A673 (cell line): ENCODE measurements at regions not wholly inside any gene's neighbourhood (a gene's known extent, or its start where the extent isn't known, plus 50 kb on each side); places are given as distances from the start of the nearest gene placed in this dataset.

Experiments used
- BruUV-seq: library from RNA; stranded (reverse); fragments of 400-500 nt; replicated peaks from 2 replicates; lab custom pipeline; 2021; lab: Mats Ljungman, UMichigan
- CTCF ChIA-PET: fragments of 300-600 bp; sonication (Branson Sonifier 250); formaldehyde crosslinking; loops from one replicate; lab custom pipeline; 2022; ENCODE audit warnings: antibody characterized with exemption; lab: Charles Lee
- POLR2A ChIA-PET: fragments of 300-600 bp; sonication (Branson Sonifier 250); formaldehyde crosslinking; loops from one replicate; lab custom pipeline; 2022; ENCODE audit warnings: antibody characterized with exemption; ENCODE audit not compliant: low non-redundant PET; lab: Charles Lee
- DNase-seq: peaks from one replicate; pipeline ENCODE4 v3.0.0-alpha.2; 2015; ENCODE audit warnings: low spot score
- H3K27ac ChIP-seq: fragments of 200-600 bp; sonication (generic); 2 replicates; pipeline ENCODE4 v1.5.1; 2016; ENCODE audit warnings: mixed run types, low read depth, mild to moderate bottlenecking, mixed read lengths, antibody characterized with exemption, low read length; ENCODE audit not compliant: poor library complexity, severe bottlenecking
- H3K27me3 ChIP-seq: fragments of 200-600 bp; sonication (generic); replicated peaks from 2 replicates; pipeline ENCODE4 v1.6.1; 2017; ENCODE audit warnings: mixed run types, low read depth, mild to moderate bottlenecking, mixed read lengths, antibody characterized with exemption, low read length; ENCODE audit not compliant: insufficient read depth, poor library complexity
- H3K36me3 ChIP-seq: fragments of 200-600 bp; sonication (generic); 2 replicates; pipeline ENCODE4 v1.6.1; 2016; ENCODE audit warnings: mixed run types, mild to moderate bottlenecking, mixed read lengths, antibody characterized with exemption, low read length; ENCODE audit not compliant: insufficient read depth, poor library complexity, severe bottlenecking
- H3K4me1 ChIP-seq: fragments of 200-600 bp; sonication (generic); 2 replicates; pipeline ENCODE4 v1.6.1; 2017; ENCODE audit warnings: mixed run types, mild to moderate bottlenecking, mixed read lengths, antibody characterized with exemption, low read length; ENCODE audit not compliant: insufficient read depth, poor library complexity, severe bottlenecking
- H3K4me3 ChIP-seq: fragments of 200-600 bp; sonication (generic); 2 replicates; pipeline ENCODE4 v1.5.1; 2016; ENCODE audit warnings: low read depth, mixed run types, mild to moderate bottlenecking, mixed read lengths, low read length; ENCODE audit not compliant: poor library complexity, severe bottlenecking
- H3K9me3 ChIP-seq: fragments of 200-600 bp; sonication (generic); 2 replicates; pipeline ENCODE4 v1.6.1; 2016; ENCODE audit warnings: mixed run types, low read depth, mild to moderate bottlenecking, mixed read lengths, antibody characterized with exemption, low read length; ENCODE audit not compliant: poor library complexity, severe bottlenecking
- CTCF ChIP-seq: fragments of 300-800, 200-600 bp; sonication (generic); conservative IDR thresholded peaks from 2 replicates; pipeline ENCODE4 v1.5.1; 2017; ENCODE audit warnings: low read depth, mild to moderate bottlenecking, antibody characterized with exemption, low read length, moderate library complexity, mixed read lengths
- EZH2 ChIP-seq: fragments of 200-600 bp; sonication (generic); IDR thresholded peaks from 2 replicates; pipeline ENCODE4 v1.6.1; 2017; ENCODE audit warnings: borderline replicate concordance, low read depth, mild to moderate bottlenecking, mixed read lengths, antibody characterized with exemption, low read length; ENCODE audit not compliant: poor library complexity, severe bottlenecking
- intact Hi-C: fragments of 100-400 bp; cut with micrococcal nuclease; formaldehyde crosslinking; loops from one replicate; pipeline ENCODE4 v1.10.0; 2022; ENCODE audit not compliant: unreplicated experiment

- CTCF ChIA-PET: no interaction called here
- POLR2A ChIA-PET: no interaction called here
These were observed 340.0 kb upstream of the EDIL3 start for GRCh38 chr5:84724683-84725082.

GRCh38 chr5:84724181-84724580, 339.5 kb upstream of the EDIL3 start:
- POLR2A ChIA-PET: no interaction called here
- H3K27ac ChIP-seq: no peak overlapping the region
- no peaks in the 10 kb centered on the region for H3K36me3 ChIP-seq

More at GRCh38 chr5:84724683-84725082, 340.0 kb upstream of the EDIL3 start:
- Histone ChIP-seq H3K4me3 (no peak overlapping the region), H3K36me3 (no peaks in the 10 kb centered on the region), H3K27ac (no peak overlapping the region), H3K9me3 (no peaks in the 10 kb centered on the region), H3K4me1 (no peaks in the 10 kb centered on the region), H3K27me3 (no peaks in the 10 kb centered on the region)
- TF ChIP-seq CTCF (no peak), EZH2 (no peak)
- intact Hi-C loops: no loop called here
- no TSS peak for BruUV-seq
- DNase-seq: peak; percentile 2

GRCh38 chr5:84718377-84718776, 333.7 kb upstream of the EDIL3 start:
- CTCF ChIA-PET: no interaction called here
- TF ChIP-seq CTCF (no peak), EZH2 (no peak)
- POLR2A ChIA-PET: no interaction called here
- Histone ChIP-seq H3K27ac (no peak overlapping the region), H3K4me1 (no peaks in the 10 kb centered on the region), H3K9me3 (no peaks in the 10 kb centered on the region), H3K27me3 (no peaks in the 10 kb centered on the region), H3K36me3 (no peaks in the 10 kb centered on the region), H3K4me3 (no peak overlapping the region)
- DNase-seq: no peak
- no TSS peak for BruUV-seq
- intact Hi-C loops: no loop called here

More at GRCh38 chr5:84724181-84724580, 339.5 kb upstream of the EDIL3 start:
- Histone ChIP-seq H3K27me3 (no peaks in the 10 kb centered on the region), H3K9me3 (no peaks in the 10 kb centered on the region), H3K4me1 (no peaks in the 10 kb centered on the region), H3K4me3 (no peak overlapping the region)
- intact Hi-C loops: no loop called here
- CTCF ChIA-PET: no interaction called here
- no peak for DNase-seq
- TF ChIP-seq EZH2: no peak
- TF ChIP-seq CTCF: no peak
- BruUV-seq: no TSS peak
